A549 (cell line): ENCODE measurements at regions not wholly inside any gene's neighbourhood (a gene's known extent, or its start where the extent isn't known, plus 50 kb on each side); places are given as distances from the start of the nearest gene placed in this dataset.

ENCODE experiments used
- ATAC-seq, 2 experiments: fragments of 200-7000 bp in 1 of 2; fragments of >200 bp in 1 of 2; cut with Nextera tagmentation in 1 of 2; cut with Tn5 transposase in 1 of 2; 3 replicates each; pipeline versions ENCODE4 v1.8.0 to v1.9.1; 2018 to 2020; ENCODE audit warnings: mild to moderate bottlenecking in 1 of 2, moderate library complexity in 1 of 2
- CTCF ChIA-PET: fragments of 300-600 bp; sonication (Branson Sonifier 250); formaldehyde crosslinking; extraction: SDS; loops from one replicate; lab custom pipeline; 2021; ENCODE audit warnings: antibody characterized with exemption, inconsistent platforms; lab: Yijun Ruan, JAX
- POLR2A ChIA-PET: fragments of 350-600 bp; formaldehyde crosslinking; extraction: SDS; loops from one replicate; lab custom pipeline; 2021; ENCODE audit warnings: antibody characterized with exemption, inconsistent platforms; lab: Yijun Ruan, JAX
- DNase-seq, 2 experiments: peaks; one replicate each; pipeline versions ENCODE4 v3.0.0 to v3.0.0-alpha.2; 2011 to 2016; ENCODE audit warnings: low read depth in 1 of 2, low spot score in 1 of 2
- FAIRE-seq: peaks from 2 replicates; lab custom pipeline; 2011; peaks lifted over from hg19 to GRCh38; lab: Jason Lieb, UNC
- H3K27ac ChIP-seq, 2 experiments: fragments of >200 bp; sonication (Bioruptor Twin); formaldehyde crosslinking; 3 replicates each; pipeline ENCODE4 v1.5.1; 2016 to 2017
- H3K4me1 ChIP-seq: fragments of >200 bp; sonication (Bioruptor Twin); formaldehyde crosslinking; 3 replicates; pipeline ENCODE4 v1.6.1; 2016
- H3K4me2 ChIP-seq: fragments of >200 bp; sonication (Bioruptor Twin); formaldehyde crosslinking; 3 replicates; pipeline ENCODE4 v1.6.1; 2016
- H3K4me3 ChIP-seq: fragments of >200 bp; sonication (Bioruptor Twin); formaldehyde crosslinking; 3 replicates; pipeline ENCODE4 v1.5.1; 2016
- H3K9me3 ChIP-seq: fragments of >200 bp; sonication (Bioruptor Twin); formaldehyde crosslinking; 3 replicates; pipeline ENCODE4 v1.6.1; 2016
- EHF ChIP-seq: fragments of 250-450 bp; sonication (Bioruptor Pico); IDR thresholded peaks from 2 replicates; pipeline ENCODE4 v1.5.0; 2020; ENCODE audit warnings: mild to moderate bottlenecking
- FOXS1 ChIP-seq: fragments of 250-450 bp; sonication (Bioruptor Pico); IDR thresholded peaks from 2 replicates; pipeline ENCODE4 v1.5.0; 2020; ENCODE audit warnings: mild to moderate bottlenecking, moderate library complexity
- GATA3 ChIP-seq: IDR thresholded peaks from 2 replicates; pipeline ENCODE4 v1.6.1; 2012; ENCODE audit warnings: borderline replicate concordance
- HEYL ChIP-seq: fragments of 250-450 bp; sonication (Bioruptor Pico); IDR thresholded peaks from 2 replicates; pipeline ENCODE4 v1.8.0; 2021; ENCODE audit warnings: mild to moderate bottlenecking, moderate library complexity
- HOXB13 ChIP-seq: fragments of 250-450 bp; sonication (Bioruptor Pico); IDR thresholded peaks from 2 replicates; pipeline ENCODE4 v1.5.0; 2020; ENCODE audit warnings: low read depth, mild to moderate bottlenecking, moderate library complexity
- JUNB ChIP-seq: fragments of >200 bp; sonication (Bioruptor Twin); formaldehyde crosslinking; IDR thresholded peaks from 2 replicates; pipeline ENCODE4 v1.6.1; 2016
- POLR2A ChIP-seq: IDR thresholded peaks from 2 replicates; pipeline ENCODE4 v1.6.1; 2012; ENCODE audit warnings: mild to moderate bottlenecking, low read length
- POLR2AphosphoS2 ChIP-seq: conservative IDR thresholded peaks from 2 replicates; pipeline ENCODE4 v1.6.1; 2012; ENCODE audit warnings: low read length, improper control_type of control experiment, inconsistent platforms
- RAD21 ChIP-seq, 2 experiments: fragments of >200 bp in 1 of 2; sonication (Bioruptor Twin) in 1 of 2; formaldehyde crosslinking in 1 of 2; IDR thresholded peaks in 1 of 2; conservative IDR thresholded peaks in 1 of 2; 2 replicates in 1 of 2; 3 replicates in 1 of 2; pipeline ENCODE4 v1.6.1; 2012 to 2018; ENCODE audit warnings: inconsistent platforms in 1 of 2
- RCOR1 ChIP-seq: fragments of 150-350 bp; IDR thresholded peaks from 2 replicates; pipeline ENCODE4 v1.6.1; 2014; ENCODE audit warnings: antibody characterized with exemption, low read length, low read depth
- TP53 ChIP-seq: fragments of 250-450 bp; sonication (Bioruptor Pico); IDR thresholded peaks from 2 replicates; pipeline ENCODE4 v1.5.0; 2021; ENCODE audit warnings: mild to moderate bottlenecking, moderate library complexity
- ZC3H11A ChIP-seq: fragments of 450-650 bp; IDR thresholded peaks from 2 replicates; pipeline ENCODE4 v1.6.1; 2014; ENCODE audit warnings: antibody characterized with exemption, mild to moderate bottlenecking
- ZFP36 ChIP-seq: fragments of 450-650 bp; IDR thresholded peaks from 2 replicates; pipeline ENCODE4 v1.6.1; 2014; ENCODE audit warnings: borderline replicate concordance; ENCODE audit not compliant: partially characterized antibody
- WGBS: methylation state at CpG from one replicate; pipeline ENCODE4 v1.1.6; 2017; ENCODE audit errors: missing lambda C conversion rate; 5-methylcytosine and 5-hydroxymethylcytosine counted together
- TF ChIP-seq, protein P1 (sequence below): IDR thresholded peaks from 2 replicates; pipeline ENCODE4 v1.6.1; 2012
- TF ChIP-seq, protein P2 (sequence below): fragments of >200 bp; sonication (Bioruptor Twin); formaldehyde crosslinking; IDR thresholded peaks from 3 replicates; pipeline ENCODE4 v1.6.1; 2016
- TF ChIP-seq, protein P3 (sequence below): IDR thresholded peaks from 2 replicates; pipeline ENCODE4 v1.6.1; 2012; ENCODE audit warnings: low read depth, borderline replicate concordance
- TF ChIP-seq, protein P4 (sequence below): fragments of 200-600 bp; sonication (generic); IDR thresholded peaks from 2 replicates; pipeline ENCODE4 v1.6.1; 2016; ENCODE audit warnings: antibody characterized with exemption, mild to moderate bottlenecking, moderate library complexity
- TF ChIP-seq, protein P5 (sequence below): fragments of 250-450 bp; sonication (Bioruptor Pico); IDR thresholded peaks from 2 replicates; pipeline ENCODE4 v1.5.0; 2021; ENCODE audit warnings: mild to moderate bottlenecking, moderate library complexity, borderline replicate concordance

DNA sequence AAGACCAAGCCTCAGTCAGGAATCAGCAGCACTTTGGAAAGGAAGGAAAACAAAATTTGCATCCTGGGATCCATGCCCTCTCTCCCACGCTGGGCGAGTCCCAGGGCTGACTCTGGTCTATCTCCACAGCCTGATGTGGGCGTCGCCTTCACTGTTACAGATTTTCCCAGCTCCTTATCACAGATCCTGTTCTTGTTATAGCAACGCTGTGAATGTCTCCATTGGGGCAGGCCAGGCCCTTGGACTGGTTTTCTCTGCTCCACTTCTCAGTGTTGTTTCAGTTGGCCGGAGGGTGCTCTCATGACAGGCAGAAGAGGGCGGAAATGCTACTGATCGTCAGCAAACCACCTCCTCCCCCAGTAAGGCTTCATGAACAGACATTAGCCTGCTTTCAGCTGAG lies 127.9 kb upstream of the CDH11 start:
- DNase-seq = no peak
- WGBS = 0% methylated on average over 8 of the region's 8 CpGs
- TF ChIP-seq ZFP36 (no peak), RAD21 (conservative IDR thresholded peaks at IDR 0.05 in 1 of 2, IDR thresholded peaks at IDR 0.05 in 1 of 2) (no peak), HOXB13 (CRISPR knock-in tag) (no peak), TP53 (CRISPR knock-in tag) (no peak), EHF (CRISPR knock-in tag) (no peak), RCOR1 (no peak), POLR2AphosphoS2 (no peak), FOXS1 (no peak), GATA3 (no peak)
- TF ChIP-seq, protein P1, sequence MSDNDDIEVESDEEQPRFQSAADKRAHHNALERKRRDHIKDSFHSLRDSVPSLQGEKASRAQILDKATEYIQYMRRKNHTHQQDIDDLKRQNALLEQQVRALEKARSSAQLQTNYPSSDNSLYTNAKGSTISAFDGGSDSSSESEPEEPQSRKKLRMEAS = no peak
- TF ChIP-seq, protein P2, sequence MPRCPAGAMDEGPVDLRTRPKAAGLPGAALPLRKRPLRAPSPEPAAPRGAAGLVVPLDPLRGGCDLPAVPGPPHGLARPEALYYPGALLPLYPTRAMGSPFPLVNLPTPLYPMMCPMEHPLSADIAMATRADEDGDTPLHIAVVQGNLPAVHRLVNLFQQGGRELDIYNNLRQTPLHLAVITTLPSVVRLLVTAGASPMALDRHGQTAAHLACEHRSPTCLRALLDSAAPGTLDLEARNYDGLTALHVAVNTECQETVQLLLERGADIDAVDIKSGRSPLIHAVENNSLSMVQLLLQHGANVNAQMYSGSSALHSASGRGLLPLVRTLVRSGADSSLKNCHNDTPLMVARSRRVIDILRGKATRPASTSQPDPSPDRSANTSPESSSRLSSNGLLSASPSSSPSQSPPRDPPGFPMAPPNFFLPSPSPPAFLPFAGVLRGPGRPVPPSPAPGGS = no peak
- TF ChIP-seq, protein P3, sequence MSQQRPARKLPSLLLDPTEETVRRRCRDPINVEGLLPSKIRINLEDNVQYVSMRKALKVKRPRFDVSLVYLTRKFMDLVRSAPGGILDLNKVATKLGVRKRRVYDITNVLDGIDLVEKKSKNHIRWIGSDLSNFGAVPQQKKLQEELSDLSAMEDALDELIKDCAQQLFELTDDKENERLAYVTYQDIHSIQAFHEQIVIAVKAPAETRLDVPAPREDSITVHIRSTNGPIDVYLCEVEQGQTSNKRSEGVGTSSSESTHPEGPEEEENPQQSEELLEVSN = no peak
- CTCF ChIA-PET = no interaction called here
- no peaks in the 10 kb centered on the region for H3K4me1 ChIP-seq
- no peaks in the 10 kb centered on the region for H3K9me3 ChIP-seq
- POLR2A ChIA-PET = no interaction called here
- H3K4me2 ChIP-seq = no peak overlapping the region
- FAIRE-seq = no peak
- H3K27ac ChIP-seq = no peak overlapping the region
- no peak overlapping the region for H3K4me3 ChIP-seq
- no peak for ATAC-seq

DNA sequence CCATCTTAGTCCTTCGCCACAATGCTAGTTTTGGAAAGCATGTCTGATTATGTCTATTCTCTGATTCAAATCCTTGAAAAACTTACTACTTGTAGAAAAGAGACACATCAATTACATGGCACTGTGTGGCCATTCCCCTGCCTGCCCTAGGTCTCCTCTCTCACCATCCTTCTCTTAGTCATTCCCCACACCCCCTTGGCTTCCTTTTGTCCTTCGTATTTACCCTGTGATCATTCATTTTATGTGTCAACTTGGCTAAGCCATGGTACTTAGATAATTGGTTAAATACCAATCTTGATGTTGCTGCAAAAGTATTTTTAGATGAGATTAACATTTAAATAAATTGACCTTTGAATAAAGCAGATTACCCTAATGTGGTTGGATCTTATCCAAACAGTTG lies 122.9 kb upstream of the CDH11 start:
- no peak for FAIRE-seq
- ChIA-PET CTCF (no interaction called here), POLR2A (no interaction called here)
- Histone ChIP-seq H3K9me3 (no peaks in the 10 kb centered on the region; the same call in 2 of the 3 replicates), H3K4me1 (no peaks in the 10 kb centered on the region), H3K27ac (no peak overlapping the region)
- no peak for DNase-seq
- 0% methylated on average over 2 of the region's 2 CpGs for WGBS
- no peak for TF ChIP-seq HEYL
- TF ChIP-seq FOXS1 = no peak
- TF ChIP-seq, protein P4, sequence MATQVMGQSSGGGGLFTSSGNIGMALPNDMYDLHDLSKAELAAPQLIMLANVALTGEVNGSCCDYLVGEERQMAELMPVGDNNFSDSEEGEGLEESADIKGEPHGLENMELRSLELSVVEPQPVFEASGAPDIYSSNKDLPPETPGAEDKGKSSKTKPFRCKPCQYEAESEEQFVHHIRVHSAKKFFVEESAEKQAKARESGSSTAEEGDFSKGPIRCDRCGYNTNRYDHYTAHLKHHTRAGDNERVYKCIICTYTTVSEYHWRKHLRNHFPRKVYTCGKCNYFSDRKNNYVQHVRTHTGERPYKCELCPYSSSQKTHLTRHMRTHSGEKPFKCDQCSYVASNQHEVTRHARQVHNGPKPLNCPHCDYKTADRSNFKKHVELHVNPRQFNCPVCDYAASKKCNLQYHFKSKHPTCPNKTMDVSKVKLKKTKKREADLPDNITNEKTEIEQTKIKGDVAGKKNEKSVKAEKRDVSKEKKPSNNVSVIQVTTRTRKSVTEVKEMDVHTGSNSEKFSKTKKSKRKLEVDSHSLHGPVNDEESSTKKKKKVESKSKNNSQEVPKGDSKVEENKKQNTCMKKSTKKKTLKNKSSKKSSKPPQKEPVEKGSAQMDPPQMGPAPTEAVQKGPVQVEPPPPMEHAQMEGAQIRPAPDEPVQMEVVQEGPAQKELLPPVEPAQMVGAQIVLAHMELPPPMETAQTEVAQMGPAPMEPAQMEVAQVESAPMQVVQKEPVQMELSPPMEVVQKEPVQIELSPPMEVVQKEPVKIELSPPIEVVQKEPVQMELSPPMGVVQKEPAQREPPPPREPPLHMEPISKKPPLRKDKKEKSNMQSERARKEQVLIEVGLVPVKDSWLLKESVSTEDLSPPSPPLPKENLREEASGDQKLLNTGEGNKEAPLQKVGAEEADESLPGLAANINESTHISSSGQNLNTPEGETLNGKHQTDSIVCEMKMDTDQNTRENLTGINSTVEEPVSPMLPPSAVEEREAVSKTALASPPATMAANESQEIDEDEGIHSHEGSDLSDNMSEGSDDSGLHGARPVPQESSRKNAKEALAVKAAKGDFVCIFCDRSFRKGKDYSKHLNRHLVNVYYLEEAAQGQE = no peak
- TF ChIP-seq ZC3H11A = no peak
- TF ChIP-seq, protein P1 = no peak
- no peak for TF ChIP-seq POLR2A
- TF ChIP-seq, protein P5, sequence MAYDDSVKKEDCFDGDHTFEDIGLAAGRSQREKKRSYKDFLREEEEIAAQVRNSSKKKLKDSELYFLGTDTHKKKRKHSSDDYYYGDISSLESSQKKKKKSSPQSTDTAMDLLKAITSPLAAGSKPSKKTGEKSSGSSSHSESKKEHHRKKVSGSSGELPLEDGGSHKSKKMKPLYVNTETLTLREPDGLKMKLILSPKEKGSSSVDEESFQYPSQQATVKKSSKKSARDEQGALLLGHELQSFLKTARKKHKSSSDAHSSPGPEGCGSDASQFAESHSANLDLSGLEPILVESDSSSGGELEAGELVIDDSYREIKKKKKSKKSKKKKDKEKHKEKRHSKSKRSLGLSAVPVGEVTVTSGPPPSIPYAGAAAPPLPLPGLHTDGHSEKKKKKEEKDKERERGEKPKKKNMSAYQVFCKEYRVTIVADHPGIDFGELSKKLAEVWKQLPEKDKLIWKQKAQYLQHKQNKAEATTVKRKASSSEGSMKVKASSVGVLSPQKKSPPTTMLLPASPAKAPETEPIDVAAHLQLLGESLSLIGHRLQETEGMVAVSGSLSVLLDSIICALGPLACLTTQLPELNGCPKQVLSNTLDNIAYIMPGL (CRISPR knock-in tag) = no peak
- no peak for TF ChIP-seq JUNB
- TF ChIP-seq, all 56 proteins: peak for 0
- Histone ChIP-seq H3K4me2 (no peak overlapping the region), H3K4me3 (no peak overlapping the region)
- no peak for ATAC-seq
